A673 (cell line): ENCODE measurements at regions not wholly inside any gene's neighbourhood (a gene's known extent, or its start where the extent isn't known, plus 50 kb on each side); places are given as distances from the start of the nearest gene placed in this dataset.

Experiments used
- CTCF ChIP-seq: fragments of 300-800, 200-600 bp; sonication (generic); conservative IDR thresholded peaks from 2 replicates; pipeline ENCODE4 v1.5.1; 2017; ENCODE audit warnings: low read depth, mild to moderate bottlenecking, antibody characterized with exemption, low read length, moderate library complexity, mixed read lengths
- EZH2 ChIP-seq: fragments of 200-600 bp; sonication (generic); IDR thresholded peaks from 2 replicates; pipeline ENCODE4 v1.6.1; 2017; ENCODE audit warnings: borderline replicate concordance, low read depth, mild to moderate bottlenecking, mixed read lengths, antibody characterized with exemption, low read length; ENCODE audit not compliant: poor library complexity, severe bottlenecking

- TF ChIP-seq CTCF (peak; percentile 27; the same call in 1 of the 2 replicates), EZH2 (no peak)
These were observed 575.2 kb upstream of the CDH11 start for GRCh38 chr16:65697065-65697464.
